ENCODE measurements at regions not wholly inside any gene's neighbourhood (a gene's known extent, or its start where the extent isn't known, plus 50 kb on each side); places are given as distances from the start of the nearest gene placed in this dataset.
A peak's percentile ranks its signal among the peaks of the same experiment; 100 is the strongest.

- no peak for ATAC-seq
- H3K27me3 Mint-ChIP-seq (ENCODE audit: low read depth) = no peaks in the 10 kb centered on the region; the same call in 1 of the 2 replicates
- ChIA-PET POLR2A (no interaction called here), CTCF (no interaction called here)
- no peak for DNase-seq (ENCODE audit: low spot score)
- H3K36me3 Mint-ChIP-seq = no peaks in the 10 kb centered on the region
- H3K9me3 Mint-ChIP-seq = peaks cover 21% of the 10 kb centered on the region
- peaks cover 14% of the 10 kb centered on the region for H3K4me1 Mint-ChIP-seq
- TF ChIP-seq CREB1 (CRISPR knock-in tag; IDR thresholded peaks at IDR 0.05) (no peak), CBFB (CRISPR knock-in tag; IDR thresholded peaks at IDR 0.05; ENCODE audit: low read depth) (no peak), E2F1 (CRISPR knock-in tag; IDR thresholded peaks at IDR 0.05) (no peak), MXD4 (CRISPR knock-in tag; IDR thresholded peaks at IDR 0.05; ENCODE audit: borderline replicate concordance) (no peak), TP53 (CRISPR knock-in tag; IDR thresholded peaks at IDR 0.05) (no peak), SOX15 (CRISPR knock-in tag; IDR thresholded peaks at IDR 0.05) (no peak)
- no peak overlapping the region for H3K27ac Mint-ChIP-seq
- H3K4me3 Mint-ChIP-seq = no peak overlapping the region
Observed at GRCh38 chr4:176400816-176401461, 81.2 kb downstream of the SPCS3 start.

GRCh38 chr4:176404621-176405020, 84.9 kb downstream of the SPCS3 start:
- ATAC-seq = no peak
- Mint-ChIP-seq H3K9me3 (no peaks in the 10 kb centered on the region), H3K27ac (peak overlapping the region; percentile 80; the same call in 1 of the 2 replicates), H3K27me3 (ENCODE audit: low read depth) (no peaks in the 10 kb centered on the region; the same call in 1 of the 2 replicates), H3K4me3 (no peak overlapping the region), H3K36me3 (no peaks in the 10 kb centered on the region), H3K4me1 (peaks cover 14% of the 10 kb centered on the region)
- DNase-seq (ENCODE audit: low spot score) = no peak
- POLR2A ChIA-PET = no interaction called here
- TF ChIP-seq ZNF263 (CRISPR knock-in tag; IDR thresholded peaks at IDR 0.05; ENCODE audit: low read depth) (no peak), MYBL2 (CRISPR knock-in tag; IDR thresholded peaks at IDR 0.05) (no peak), ZNF281 (CRISPR knock-in tag; IDR thresholded peaks at IDR 0.05) (no peak), ZNF138 (CRISPR knock-in tag; conservative IDR thresholded peaks at IDR 0.05) (no peak), SMAD3 (CRISPR knock-in tag; IDR thresholded peaks at IDR 0.05; ENCODE audit: borderline replicate concordance) (no peak)
- CTCF ChIA-PET = no interaction called here

- CTCF ChIA-PET = no interaction called here
- POLR2A ChIA-PET = no interaction called here
- Mint-ChIP-seq H3K27me3 (ENCODE audit: low read depth) (no peaks in the 10 kb centered on the region; the same call in 1 of the 2 replicates), H3K9me3 (peaks cover 10% of the 10 kb centered on the region), H3K4me1 (peaks cover 14% of the 10 kb centered on the region), H3K4me3 (no peak overlapping the region), H3K36me3 (no peaks in the 10 kb centered on the region), H3K27ac (no peak overlapping the region)
- DNase-seq (ENCODE audit: low spot score) (no peak), ATAC-seq (no peak)
- no peak for TF ChIP-seq JAZF1 (CRISPR knock-in tag; IDR thresholded peaks at IDR 0.05)
- TF ChIP-seq ATF3 (CRISPR knock-in tag; conservative IDR thresholded peaks at IDR 0.05) = no peak
- no peak for TF ChIP-seq MLX (CRISPR knock-in tag; IDR thresholded peaks at IDR 0.05)
- TF ChIP-seq ZNF281 (CRISPR knock-in tag; IDR thresholded peaks at IDR 0.05) = no peak
- TF ChIP-seq PREB (CRISPR knock-in tag; IDR thresholded peaks at IDR 0.05; ENCODE audit: borderline replicate concordance) = no peak
- TF ChIP-seq TCF7 (CRISPR knock-in tag; IDR thresholded peaks at IDR 0.05; ENCODE audit: low read depth) = no peak
- TF ChIP-seq ZBTB43 (CRISPR knock-in tag; IDR thresholded peaks at IDR 0.05) = no peak
- TF ChIP-seq ZNF425 (CRISPR knock-in tag; conservative IDR thresholded peaks at IDR 0.05) = no peak
Observed at GRCh38 chr4:176406297-176406696, 86.5 kb downstream of the SPCS3 start.
